Kidney glomerular epithelial cell (primary cell): ENCODE measurements at regions not wholly inside any gene's neighbourhood (a gene's known extent, or its start where the extent isn't known, plus 50 kb on each side); places are given as distances from the start of the nearest gene placed in this dataset.
A peak's percentile ranks its signal among the peaks of the same experiment; 100 is the strongest.
"Not testable (repeated sequence)": the region's sequence is repeated elsewhere in the genome, so short reads cannot be mapped to it uniquely, and the experiment has no call there.

Experiments used
- DNase-seq: peaks from one replicate; lab custom pipeline; 2025; lab: John Stamatoyannopoulos, UW

- DNase-seq = no peak
These were observed 1169.7 kb downstream of the DIAPH3 start for GRCh38 chr13:58994077-58994476.

- DNase-seq = no peak
These were observed 1169.0 kb downstream of the DIAPH3 start for GRCh38 chr13:58994777-58995176.

GRCh38 chr13:58998716-58999115 lies 1165.0 kb downstream of the DIAPH3 start:
- no peak for DNase-seq

GRCh38 chr13:58999851-59000250 lies 1163.9 kb downstream of the DIAPH3 start:
- DNase-seq = no peak

GRCh38 chr13:59000770-59001169 lies 1163.0 kb downstream of the DIAPH3 start:
- no peak for DNase-seq

GRCh38 chr13:59012731-59013130 lies 1151.0 kb downstream of the DIAPH3 start:
- no peak for DNase-seq

GRCh38 chr13:59016250-59016649 lies 1147.5 kb downstream of the DIAPH3 start:
- DNase-seq = no peak

- no peak for DNase-seq
These were observed 1139.3 kb downstream of the DIAPH3 start for GRCh38 chr13:59024434-59024833.

- DNase-seq = no peak
These were observed 1129.5 kb downstream of the DIAPH3 start for GRCh38 chr13:59034198-59034597.

- DNase-seq = peak; percentile 45
These were observed 1124.9 kb downstream of the DIAPH3 start for GRCh38 chr13:59038824-59039223.

- DNase-seq = no peak
These were observed 1120.7 kb downstream of the DIAPH3 start for GRCh38 chr13:59043016-59043415.

GRCh38 chr13:59047546-59047945 lies 1116.2 kb downstream of the DIAPH3 start:
- DNase-seq = peak; percentile 1

- DNase-seq = no peak
These were observed 1102.1 kb downstream of the DIAPH3 start for GRCh38 chr13:59061621-59062020.

GRCh38 chr13:59064042-59064441 lies 1099.7 kb downstream of the DIAPH3 start:
- no peak for DNase-seq

GRCh38 chr13:59076386-59076785 lies 1087.3 kb downstream of the DIAPH3 start:
- not testable (repeated sequence) for DNase-seq

- peak; percentile 33 for DNase-seq
These were observed 1077.6 kb downstream of the DIAPH3 start for GRCh38 chr13:59086147-59086546.

GRCh38 chr13:59088716-59089115 lies 1075.0 kb downstream of the DIAPH3 start:
- peak; percentile 51 for DNase-seq

- DNase-seq = no peak
These were observed 1069.5 kb downstream of the DIAPH3 start for GRCh38 chr13:59094181-59094580.

- no peak for DNase-seq
These were observed 1064.3 kb downstream of the DIAPH3 start for GRCh38 chr13:59099182-59099974.

GRCh38 chr13:59103004-59103768 lies 1060.5 kb downstream of the DIAPH3 start:
- DNase-seq = peak; percentile 23

GRCh38 chr13:59111751-59112171 lies 1052.0 kb downstream of the DIAPH3 start:
- DNase-seq = peak; percentile 49

- peak; percentile 73 for DNase-seq
These were observed 1051.5 kb downstream of the DIAPH3 start for GRCh38 chr13:59112221-59112718.

GRCh38 chr13:59119475-59119874 lies 1044.3 kb downstream of the DIAPH3 start:
- DNase-seq = no peak
